Prostate gland (tissue), 2 donors: ENCODE measurements at regions not wholly inside any gene's neighbourhood (a gene's known extent, or its start where the extent isn't known, plus 50 kb on each side); places are given as distances from the start of the nearest gene placed in this dataset.

Source experiments
- DNase-seq: peaks from one replicate; pipeline ENCODE4 v3.0.0-alpha.2; 2019; ENCODE audit warnings: low spot score
- H3K27ac ChIP-seq, 2 donors: fragments of 200-600 bp; sonication (generic); 2 replicates each; pipeline ENCODE4 v1.5.1; 2017 to 2019
- H3K27me3 ChIP-seq: fragments of 200-600 bp; sonication (generic); replicated peaks from 2 replicates; pipeline ENCODE4 v1.5.1; 2019; ENCODE audit not compliant: insufficient read depth
- H3K36me3 ChIP-seq, 2 donors: fragments of 200-600 bp; sonication (generic); 1 replicate in 1 of 2; 2 replicates in 1 of 2; pipeline versions ENCODE4 v1.5.1 to v1.8.1; 2017 to 2019
- H3K4me1 ChIP-seq: fragments of 200-600 bp; sonication (generic); replicated peaks from 2 replicates; pipeline ENCODE4 v1.5.1; 2019
- H3K4me3 ChIP-seq, 2 donors: fragments of 200-600 bp; sonication (generic); 2 replicates each; pipeline ENCODE4 v1.5.1; 2017 to 2019
- H3K9me3 ChIP-seq: fragments of 200-600 bp; sonication (generic); 2 replicates; pipeline ENCODE4 v1.5.1; 2017
- CTCF ChIP-seq, 4 experiments: fragments of 200-600 bp in 2 of 4; fragments of 450-650 bp in 2 of 4; sonication (generic) in 2 of 4; IDR thresholded peaks; 1 replicate in 3 of 4; 2 replicates in 1 of 4; pipeline ENCODE4 v1.5.1; 2016 to 2019; ENCODE audit warnings: antibody characterized with exemption in 4 of 4, mild to moderate bottlenecking in 2 of 4, moderate library complexity in 2 of 4
- POLR2A ChIP-seq: fragments of 450-650 bp; IDR thresholded peaks from one replicate; pipeline ENCODE4 v1.6.1; 2016; ENCODE audit warnings: antibody characterized with exemption, mild to moderate bottlenecking
- POLR2AphosphoS5 ChIP-seq: sonication (generic); formaldehyde crosslinking; IDR thresholded peaks from one replicate; pipeline ENCODE4 v1.6.1; 2017; ENCODE audit warnings: antibody characterized with exemption
- WGBS: methylation state at CpG from one replicate; pipeline ENCODE4 v1.1.5; 2018; 5-methylcytosine and 5-hydroxymethylcytosine counted together
- intact Hi-C: fragments of 100-400 bp; cut with DNase I; formaldehyde crosslinking; loops from one replicate; pipeline ENCODE4 v1.14.2; 2022

- H3K27me3 ChIP-seq = no peaks in the 10 kb centered on the region
- H3K4me3 ChIP-seq = no peak overlapping the region
- DNase-seq = no peak
- WGBS = 94% methylated on average over 8 of the region's 8 CpGs
- TF ChIP-seq POLR2AphosphoS5 = no peak
- no peak for TF ChIP-seq POLR2A
- no peak for TF ChIP-seq CTCF (IDR thresholded peaks at IDR 0.05)
- H3K9me3 ChIP-seq = no peaks in the 10 kb centered on the region
- no peaks in the 10 kb centered on the region for H3K36me3 ChIP-seq
- intact Hi-C loops = no loop called here
- H3K4me1 ChIP-seq = no peaks in the 10 kb centered on the region
- no peak overlapping the region for H3K27ac ChIP-seq
These were observed 472.4 kb downstream of the SETD4 start for GRCh38 chr21:35587841-35588380.

- no peak overlapping the region for H3K27ac ChIP-seq
- 36% methylated on average over 4 of the region's 4 CpGs for WGBS
- no peaks in the 10 kb centered on the region for H3K36me3 ChIP-seq
- H3K9me3 ChIP-seq = no peaks in the 10 kb centered on the region
- TF ChIP-seq POLR2A (no peak), POLR2AphosphoS5 (no peak), CTCF (IDR thresholded peaks at IDR 0.05) (no peak)
- intact Hi-C loops = no loop called here
- no peak overlapping the region for H3K4me3 ChIP-seq
- H3K27me3 ChIP-seq = no peaks in the 10 kb centered on the region
- DNase-seq = no peak
- no peaks in the 10 kb centered on the region for H3K4me1 ChIP-seq
These were observed 474.0 kb downstream of the SETD4 start for GRCh38 chr21:35586305-35586704.

GRCh38 chr21:35585878-35586277 lies 474.4 kb downstream of the SETD4 start:
- WGBS = 33% methylated on average over 5 of the region's 5 CpGs
- no peaks in the 10 kb centered on the region for H3K36me3 ChIP-seq
- intact Hi-C loops = no loop called here
- DNase-seq = no peak
- H3K4me1 ChIP-seq = no peaks in the 10 kb centered on the region
- no peaks in the 10 kb centered on the region for H3K27me3 ChIP-seq
- TF ChIP-seq POLR2AphosphoS5 (no peak), POLR2A (no peak), CTCF (IDR thresholded peaks at IDR 0.05) (no peak)
- no peak overlapping the region for H3K27ac ChIP-seq
- H3K9me3 ChIP-seq = no peaks in the 10 kb centered on the region
- H3K4me3 ChIP-seq = no peak overlapping the region

GRCh38 chr21:35585155-35585554 lies 475.2 kb downstream of the SETD4 start:
- Histone ChIP-seq H3K27me3 (no peaks in the 10 kb centered on the region), H3K27ac (no peak overlapping the region), H3K9me3 (no peaks in the 10 kb centered on the region), H3K4me1 (no peaks in the 10 kb centered on the region), H3K36me3 (no peaks in the 10 kb centered on the region), H3K4me3 (no peak overlapping the region)
- WGBS = 45% methylated on average over 6 of the region's 6 CpGs
- intact Hi-C loops = no loop called here
- no peak for DNase-seq
- no peak for TF ChIP-seq CTCF (IDR thresholded peaks at IDR 0.05)
- no peak for TF ChIP-seq POLR2A
- no peak for TF ChIP-seq POLR2AphosphoS5

GRCh38 chr21:35583566-35584216 lies 476.6 kb downstream of the SETD4 start:
- Histone ChIP-seq H3K27ac (no peak overlapping the region), H3K9me3 (no peaks in the 10 kb centered on the region), H3K4me3 (no peak overlapping the region), H3K36me3 (no peaks in the 10 kb centered on the region), H3K27me3 (no peaks in the 10 kb centered on the region), H3K4me1 (no peaks in the 10 kb centered on the region)
- intact Hi-C loops = no loop called here
- no peak for TF ChIP-seq POLR2A
- TF ChIP-seq CTCF (IDR thresholded peaks at IDR 0.05) = no peak
- TF ChIP-seq POLR2AphosphoS5 = no peak
- no peak for DNase-seq
- 89% methylated on average over 8 of the region's 8 CpGs for WGBS
